ENCODE measurements at regions not wholly inside any gene's neighbourhood (a gene's known extent, or its start where the extent isn't known, plus 50 kb on each side); places are given as distances from the start of the nearest gene placed in this dataset.
"Not testable (repeated sequence)": the region's sequence is repeated elsewhere in the genome, so short reads cannot be mapped to it uniquely, and the experiment has no call there.

DNA sequence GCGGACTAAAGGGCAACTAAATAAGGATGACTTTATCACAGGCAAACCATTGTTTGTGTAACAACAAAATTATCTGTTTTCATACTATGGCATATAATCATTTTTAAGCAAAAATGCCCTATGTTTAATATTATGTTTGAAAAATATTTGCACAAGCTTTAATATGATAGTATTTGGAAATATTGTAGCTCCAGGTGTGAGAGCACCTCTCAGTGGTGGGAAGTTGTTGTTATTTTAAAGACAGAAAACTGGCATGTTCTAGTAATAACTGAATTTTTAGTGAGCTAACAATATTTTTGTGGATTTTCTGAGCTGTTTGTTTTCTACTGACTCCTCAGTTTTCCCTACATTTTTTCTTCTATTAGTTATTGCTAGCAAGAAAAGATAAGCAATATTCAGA, 578.8 kb downstream of the KCNT2 start:
- no peaks in the 10 kb centered on the region for H3K4me1 Mint-ChIP-seq (ENCODE audit: low read depth, unreplicated experiment)
- BruUV-seq (replicated peaks), result no TSS peak
- H3K27ac Mint-ChIP-seq (ENCODE audit: unreplicated experiment), result no peak overlapping the region
- TF ChIP-seq, protein P1, sequence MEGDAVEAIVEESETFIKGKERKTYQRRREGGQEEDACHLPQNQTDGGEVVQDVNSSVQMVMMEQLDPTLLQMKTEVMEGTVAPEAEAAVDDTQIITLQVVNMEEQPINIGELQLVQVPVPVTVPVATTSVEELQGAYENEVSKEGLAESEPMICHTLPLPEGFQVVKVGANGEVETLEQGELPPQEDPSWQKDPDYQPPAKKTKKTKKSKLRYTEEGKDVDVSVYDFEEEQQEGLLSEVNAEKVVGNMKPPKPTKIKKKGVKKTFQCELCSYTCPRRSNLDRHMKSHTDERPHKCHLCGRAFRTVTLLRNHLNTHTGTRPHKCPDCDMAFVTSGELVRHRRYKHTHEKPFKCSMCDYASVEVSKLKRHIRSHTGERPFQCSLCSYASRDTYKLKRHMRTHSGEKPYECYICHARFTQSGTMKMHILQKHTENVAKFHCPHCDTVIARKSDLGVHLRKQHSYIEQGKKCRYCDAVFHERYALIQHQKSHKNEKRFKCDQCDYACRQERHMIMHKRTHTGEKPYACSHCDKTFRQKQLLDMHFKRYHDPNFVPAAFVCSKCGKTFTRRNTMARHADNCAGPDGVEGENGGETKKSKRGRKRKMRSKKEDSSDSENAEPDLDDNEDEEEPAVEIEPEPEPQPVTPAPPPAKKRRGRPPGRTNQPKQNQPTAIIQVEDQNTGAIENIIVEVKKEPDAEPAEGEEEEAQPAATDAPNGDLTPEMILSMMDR (IDR thresholded peaks at IDR 0.05; ENCODE audit: insufficient read depth in 1 of 2, low read depth in 1 of 2, low read length in 1 of 2, severe bottlenecking in 1 of 2, unreplicated experiment in 1 of 2), result no peak
- Histone ChIP-seq H3K27me3 (replicated peaks; ENCODE audit: control insufficient read depth, insufficient read depth, low read length) (no peaks in the 10 kb centered on the region), H3K36me3 (ENCODE audit: control insufficient read depth, insufficient read depth, low read length) (no peaks in the 10 kb centered on the region), H3K4me1 (no peaks in the 10 kb centered on the region), H3K4me3 (ENCODE audit: low read depth, low read length) (no peak overlapping the region), H3K9me3 (no peaks in the 10 kb centered on the region)
- intact Hi-C loops (cut with micrococcal nuclease; ENCODE audit: unreplicated experiment), result no loop called here
- DNase-seq, result no peak
- POLR2A ChIA-PET, result no interaction called here
- no peaks in the 10 kb centered on the region for H3K9me3 Mint-ChIP-seq (ENCODE audit: unreplicated experiment)
- CTCF ChIA-PET, result no interaction called here
- no peaks in the 10 kb centered on the region for H3K27me3 Mint-ChIP-seq (ENCODE audit: insufficient read depth, unreplicated experiment)
- H3K36me3 Mint-ChIP-seq (ENCODE audit: insufficient read depth, unreplicated experiment), result no peaks in the 10 kb centered on the region
- H3K4me3 Mint-ChIP-seq (ENCODE audit: unreplicated experiment), result no peak overlapping the region

DNA sequence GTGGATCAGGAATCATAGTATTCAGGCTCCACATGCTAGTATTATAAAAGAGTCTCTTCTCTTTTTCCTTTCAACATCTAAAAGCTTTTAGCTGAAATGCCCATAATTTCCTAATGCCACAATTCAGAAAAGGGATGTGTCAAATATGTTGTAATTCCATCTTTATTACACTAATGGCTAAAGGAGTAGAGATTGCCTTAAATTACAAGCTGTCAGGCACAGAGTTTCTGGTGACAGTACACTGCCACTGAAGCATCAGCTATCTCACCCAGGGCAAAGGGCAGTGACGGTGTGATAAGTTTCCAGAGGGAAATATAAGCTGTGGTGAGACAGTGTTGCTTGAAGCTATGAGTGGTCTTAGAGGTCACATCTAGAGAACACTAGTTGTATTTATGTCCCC, 581.1 kb downstream of the KCNT2 start:
- Histone ChIP-seq H3K4me1 (no peaks in the 10 kb centered on the region), H3K36me3 (ENCODE audit: control insufficient read depth, insufficient read depth, low read length) (no peaks in the 10 kb centered on the region), H3K27me3 (replicated peaks; ENCODE audit: control insufficient read depth, insufficient read depth, low read length) (no peaks in the 10 kb centered on the region), H3K4me3 (ENCODE audit: low read depth, low read length) (no peak overlapping the region), H3K9me3 (no peaks in the 10 kb centered on the region)
- TF ChIP-seq, protein P1 (IDR thresholded peaks at IDR 0.05; ENCODE audit: insufficient read depth in 1 of 2, low read depth in 1 of 2, low read length in 1 of 2, severe bottlenecking in 1 of 2, unreplicated experiment in 1 of 2), result no peak
- Mint-ChIP-seq H3K27me3 (ENCODE audit: insufficient read depth, unreplicated experiment) (no peaks in the 10 kb centered on the region), H3K4me3 (ENCODE audit: unreplicated experiment) (no peak overlapping the region), H3K4me1 (ENCODE audit: low read depth, unreplicated experiment) (no peaks in the 10 kb centered on the region), H3K9me3 (ENCODE audit: unreplicated experiment) (no peaks in the 10 kb centered on the region), H3K27ac (ENCODE audit: unreplicated experiment) (no peak overlapping the region), H3K36me3 (ENCODE audit: insufficient read depth, unreplicated experiment) (no peaks in the 10 kb centered on the region)
- CTCF ChIA-PET, result no interaction called here
- intact Hi-C loops (cut with micrococcal nuclease; ENCODE audit: unreplicated experiment), result no loop called here
- no peak for DNase-seq
- POLR2A ChIA-PET, result no interaction called here
- no TSS peak for BruUV-seq (replicated peaks)

DNA sequence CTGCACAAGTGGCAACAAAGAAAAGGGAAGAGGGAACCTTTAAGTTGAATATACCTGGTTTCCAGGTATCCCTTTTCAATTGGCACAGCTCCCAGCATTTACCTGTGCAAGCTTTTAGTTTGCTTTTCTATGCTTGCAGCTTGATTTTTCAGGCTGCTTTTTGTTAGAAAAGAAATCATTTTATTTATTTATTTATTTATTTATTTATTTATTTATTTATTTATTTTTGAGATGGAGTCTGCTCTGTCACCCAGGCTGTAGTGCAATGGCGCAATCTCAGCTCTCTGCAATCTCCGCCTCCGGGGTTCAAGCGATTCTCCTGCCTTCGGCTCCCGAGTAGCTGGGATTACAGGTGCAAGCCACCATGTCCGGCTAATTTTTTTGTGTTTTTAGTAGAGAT, 587.1 kb downstream of the KCNT2 start:
- H3K4me1 ChIP-seq; H3K27me3 Mint-ChIP-seq (ENCODE audit: insufficient read depth, unreplicated experiment); H3K36me3 ChIP-seq (ENCODE audit: control insufficient read depth, insufficient read depth, low read length); intact Hi-C loops (cut with micrococcal nuclease; ENCODE audit: unreplicated experiment); CTCF ChIA-PET; BruUV-seq (replicated peaks); H3K4me3 Mint-ChIP-seq (ENCODE audit: unreplicated experiment); H3K27ac Mint-ChIP-seq (ENCODE audit: unreplicated experiment); H3K27me3 ChIP-seq (replicated peaks; ENCODE audit: control insufficient read depth, insufficient read depth, low read length); H3K4me3 ChIP-seq (ENCODE audit: low read depth, low read length); H3K36me3 Mint-ChIP-seq (ENCODE audit: insufficient read depth, unreplicated experiment); DNase-seq; H3K4me1 Mint-ChIP-seq (ENCODE audit: low read depth, unreplicated experiment); POLR2A ChIA-PET; H3K9me3 Mint-ChIP-seq (ENCODE audit: unreplicated experiment); H3K9me3 ChIP-seq: not testable (repeated sequence)

DNA sequence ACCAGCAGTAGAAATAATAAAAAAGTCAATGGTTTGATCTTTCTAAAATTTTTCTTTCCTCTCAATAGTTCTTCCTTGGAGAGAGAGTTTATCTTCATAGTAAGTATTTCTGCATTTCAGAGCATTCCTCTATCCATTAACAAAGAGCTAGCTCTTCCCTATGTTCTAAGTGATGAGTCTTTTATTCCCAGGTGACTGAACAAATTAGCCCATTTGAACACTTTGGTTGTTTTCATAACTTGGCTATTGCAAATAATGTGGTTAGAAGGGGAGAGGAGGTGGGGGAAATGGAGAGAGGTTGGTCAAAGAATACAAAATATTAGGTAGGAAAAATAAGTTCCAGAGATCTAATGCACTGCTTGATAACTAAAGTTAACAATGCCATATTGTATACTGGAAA, 598.9 kb downstream of the KCNT2 start:
- TF ChIP-seq, protein P1 (IDR thresholded peaks at IDR 0.05; ENCODE audit: insufficient read depth in 1 of 2, low read depth in 1 of 2, low read length in 1 of 2, severe bottlenecking in 1 of 2, unreplicated experiment in 1 of 2), result no peak
- intact Hi-C loops (cut with micrococcal nuclease; ENCODE audit: unreplicated experiment), result no loop called here
- H3K27ac Mint-ChIP-seq (ENCODE audit: unreplicated experiment), result no peak overlapping the region
- H3K9me3 Mint-ChIP-seq (ENCODE audit: unreplicated experiment), result no peaks in the 10 kb centered on the region
- H3K4me1 ChIP-seq, result no peaks in the 10 kb centered on the region
- ChIA-PET CTCF (no interaction called here), POLR2A (no interaction called here)
- no peaks in the 10 kb centered on the region for H3K36me3 Mint-ChIP-seq (ENCODE audit: insufficient read depth, unreplicated experiment)
- H3K27me3 ChIP-seq (replicated peaks; ENCODE audit: control insufficient read depth, insufficient read depth, low read length), result no peaks in the 10 kb centered on the region
- no peak for DNase-seq
- no TSS peak for BruUV-seq (replicated peaks)
- no peak overlapping the region for H3K4me3 Mint-ChIP-seq (ENCODE audit: unreplicated experiment)
- no peaks in the 10 kb centered on the region for H3K4me1 Mint-ChIP-seq (ENCODE audit: low read depth, unreplicated experiment)
- H3K36me3 ChIP-seq (ENCODE audit: control insufficient read depth, insufficient read depth, low read length), result no peaks in the 10 kb centered on the region
- no peaks in the 10 kb centered on the region for H3K27me3 Mint-ChIP-seq (ENCODE audit: insufficient read depth, unreplicated experiment)
- no peaks in the 10 kb centered on the region for H3K9me3 ChIP-seq
- H3K4me3 ChIP-seq (ENCODE audit: low read depth, low read length), result no peak overlapping the region
